ENCODE measurements at regions not wholly inside any gene's neighbourhood (a gene's known extent, or its start where the extent isn't known, plus 50 kb on each side); places are given as distances from the start of the nearest gene placed in this dataset.
"Not testable (repeated sequence)": the region's sequence is repeated elsewhere in the genome, so short reads cannot be mapped to it uniquely, and the experiment has no call there.

DNA sequence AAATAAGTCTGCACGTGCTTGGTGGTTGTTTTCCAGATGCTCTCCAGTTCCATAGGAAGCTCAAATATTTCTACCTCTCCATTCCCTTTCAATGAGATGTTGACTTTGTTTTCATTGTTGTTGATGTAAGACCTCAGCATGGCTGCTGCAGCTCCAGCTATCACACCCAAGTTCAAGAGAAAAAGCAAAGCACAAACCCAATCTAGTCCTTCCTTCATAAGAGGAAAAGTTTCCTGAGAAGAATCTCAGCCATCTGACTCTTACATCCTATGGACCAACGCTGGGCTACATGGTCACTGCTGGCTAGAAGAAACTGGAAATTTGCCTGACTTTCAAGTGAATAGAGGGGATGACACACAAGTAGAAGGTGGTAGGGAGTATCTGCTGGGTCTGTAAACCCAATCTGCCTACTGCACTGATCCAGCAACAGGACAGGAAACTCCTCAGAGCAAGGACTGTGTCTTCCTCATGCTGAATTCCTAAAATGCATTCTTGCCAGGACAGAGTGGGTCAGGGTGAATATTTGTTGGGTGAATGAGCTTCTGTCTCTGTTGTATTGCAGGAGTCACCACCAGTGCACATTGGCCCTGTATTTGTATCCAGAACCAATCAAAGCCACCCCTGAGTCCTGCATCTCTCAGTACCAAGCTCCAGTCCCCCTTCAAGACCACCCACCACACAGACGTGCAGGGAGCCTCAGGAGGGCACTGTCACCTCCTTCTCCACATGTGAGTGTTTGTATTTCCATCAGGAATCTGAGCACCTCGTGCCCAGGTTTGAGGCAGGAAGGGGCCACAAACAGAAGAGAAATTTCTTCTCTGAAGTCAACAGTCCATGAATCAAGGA lies 118.0 kb upstream of the IGLL5 start:
- in situ Hi-C loops (cut with HindIII; ENCODE audit: low pct_ligation_motif_present, low pct_unique_long_range_greater_than_20kb, low sequenced_read_pairs), result no loop called here
- no peak for DNase-seq

DNA sequence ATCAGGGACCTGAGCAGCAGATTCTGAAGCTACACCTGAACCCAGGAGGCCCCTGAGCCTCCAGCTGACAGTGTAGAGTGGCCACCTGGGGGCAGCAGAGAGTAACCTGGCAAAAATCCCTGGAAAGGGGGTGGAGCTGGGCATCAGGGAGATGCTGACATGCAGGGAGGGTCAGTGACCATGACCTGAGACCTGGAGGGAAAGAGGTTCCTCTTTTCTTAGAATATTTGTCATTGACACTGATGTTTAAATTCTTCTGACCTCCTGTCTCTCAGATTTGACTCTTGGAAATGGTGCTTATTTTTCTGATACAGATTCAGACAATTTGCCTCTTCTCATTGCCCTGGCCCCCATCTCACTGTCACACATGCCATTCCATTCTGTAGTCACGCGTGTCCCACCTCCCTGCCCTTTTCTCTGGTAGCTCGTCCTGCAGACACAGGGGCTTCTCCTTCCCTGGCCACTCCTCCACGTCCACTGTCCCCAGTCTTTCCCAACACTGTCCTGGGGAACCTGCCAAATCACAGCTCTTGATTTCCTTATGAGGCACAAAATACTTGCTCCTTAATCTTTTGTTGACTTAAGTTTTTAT lies 117.2 kb upstream of the IGLL5 start:
- in situ Hi-C loops (cut with HindIII; ENCODE audit: low pct_ligation_motif_present, low pct_unique_long_range_greater_than_20kb, low sequenced_read_pairs), result no loop called here

DNA sequence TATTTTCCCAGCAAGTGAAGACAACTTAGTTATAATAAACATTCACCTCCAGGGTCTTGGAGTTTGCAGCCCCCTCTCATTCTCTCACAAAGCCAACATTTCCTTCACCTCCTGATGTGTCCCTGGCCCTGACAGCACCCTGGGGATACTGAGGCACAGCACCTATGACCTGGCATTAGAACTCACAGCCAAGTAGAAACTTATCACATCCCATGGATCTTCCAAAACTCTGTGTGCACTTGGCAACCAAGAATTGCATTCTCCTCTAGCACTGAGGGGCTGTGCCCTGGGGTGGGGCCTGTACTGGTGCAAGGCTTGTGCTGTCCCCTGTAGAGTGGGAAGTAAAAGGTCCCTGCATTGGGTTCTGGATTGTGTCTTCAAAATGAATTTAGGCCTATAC lies 116.7 kb upstream of the IGLL5 start:
- no peak for DNase-seq
- in situ Hi-C loops (cut with HindIII; ENCODE audit: low pct_ligation_motif_present, low pct_unique_long_range_greater_than_20kb, low sequenced_read_pairs), result no loop called here

More for the DNA sequence above, 117.2 kb upstream of the IGLL5 start:
- DNase-seq, result peak; percentile 44

DNA sequence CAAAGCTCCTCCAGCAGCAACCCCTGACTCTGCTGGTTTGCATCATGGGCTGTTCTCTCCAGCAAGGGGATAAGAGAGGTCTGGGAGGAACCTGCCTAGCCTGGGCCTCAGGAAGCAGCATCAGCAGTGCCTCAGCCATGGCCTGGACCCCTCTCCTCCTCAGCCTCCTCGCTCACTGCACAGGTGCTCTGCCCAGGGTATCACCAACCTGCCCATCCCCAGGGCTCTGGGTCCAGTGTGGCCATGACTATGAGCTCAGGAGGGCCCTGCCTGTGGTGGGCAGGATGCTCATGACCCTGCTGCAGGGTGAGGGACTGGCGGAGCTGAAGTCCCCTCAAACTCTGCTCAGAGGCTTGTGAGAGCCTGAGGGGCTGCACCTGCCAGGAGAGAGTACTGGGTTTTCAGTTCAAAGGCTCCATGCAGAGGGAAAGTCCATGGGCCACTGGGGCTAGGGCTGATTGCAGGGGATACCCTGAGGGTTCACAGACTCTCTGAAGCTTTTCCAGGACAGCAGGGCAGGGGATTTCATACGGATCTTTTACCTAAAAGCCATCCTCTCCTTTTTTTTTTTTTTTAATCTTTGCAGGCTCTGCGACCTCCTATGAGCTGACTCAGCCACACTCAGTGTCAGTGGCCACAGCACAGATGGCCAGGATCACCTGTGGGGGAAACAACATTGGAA lies 115.8 kb upstream of the IGLL5 start:
- DNase-seq, result no peak
- in situ Hi-C loops (cut with HindIII; ENCODE audit: low pct_ligation_motif_present, low pct_unique_long_range_greater_than_20kb, low sequenced_read_pairs), result no loop called here

DNA sequence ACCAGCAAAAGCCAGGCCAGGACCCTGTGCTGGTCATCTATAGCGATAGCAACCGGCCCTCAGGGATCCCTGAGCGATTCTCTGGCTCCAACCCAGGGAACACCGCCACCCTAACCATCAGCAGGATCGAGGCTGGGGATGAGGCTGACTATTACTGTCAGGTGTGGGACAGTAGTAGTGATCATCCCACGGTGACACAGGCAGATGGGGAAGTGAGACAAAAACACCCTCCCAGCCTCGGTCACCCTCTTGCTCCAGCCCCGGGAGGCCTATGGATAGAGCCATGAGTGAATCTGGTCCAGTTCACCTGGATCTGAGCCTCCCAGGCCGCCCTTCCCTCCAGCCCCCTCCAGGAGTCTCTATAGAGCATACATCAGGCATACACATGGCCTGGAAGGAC lies 115.2 kb upstream of the IGLL5 start:
- in situ Hi-C loops (cut with HindIII; ENCODE audit: low pct_ligation_motif_present, low pct_unique_long_range_greater_than_20kb, low sequenced_read_pairs), result no loop called here
- no peak for DNase-seq

DNA sequence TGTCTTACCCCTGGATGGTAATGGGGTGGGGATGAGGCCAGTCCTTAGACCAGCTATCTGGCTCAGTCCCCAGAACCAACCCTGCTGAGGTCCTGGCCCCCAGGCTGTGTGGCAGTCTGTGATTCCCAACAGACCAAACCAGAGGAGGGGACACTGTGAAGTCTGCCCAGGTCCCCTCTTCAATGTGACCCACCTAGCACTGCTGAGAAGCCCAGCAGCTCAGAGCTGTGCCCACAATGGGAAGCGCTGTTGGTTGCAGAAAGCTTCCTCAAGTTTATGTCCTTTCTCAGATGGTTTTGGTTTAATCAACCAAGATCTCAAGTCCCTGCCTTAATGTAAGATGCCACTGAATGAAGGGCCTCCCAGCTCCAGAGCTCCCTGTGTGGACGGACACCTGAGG lies 114.7 kb upstream of the IGLL5 start:
- in situ Hi-C loops (cut with HindIII; ENCODE audit: low pct_ligation_motif_present, low pct_unique_long_range_greater_than_20kb, low sequenced_read_pairs), result no loop called here

DNA sequence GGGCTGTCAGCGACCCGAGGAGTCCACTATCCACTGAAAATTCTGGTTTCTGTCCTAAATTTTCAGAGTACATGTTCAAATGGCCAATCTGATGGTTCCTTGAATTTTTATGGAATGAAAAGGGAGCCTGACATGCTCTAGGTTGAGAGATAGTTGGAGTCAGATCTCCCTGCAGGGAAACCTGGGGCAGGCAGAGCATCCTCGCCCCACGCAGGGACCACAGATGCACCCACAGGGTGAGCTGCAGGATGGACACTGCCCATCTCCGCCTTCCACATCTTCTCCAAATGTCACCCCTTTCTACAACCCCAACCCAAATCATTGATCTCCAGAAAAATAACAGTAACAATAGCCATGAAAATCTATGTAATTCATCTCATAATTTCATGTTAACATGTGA lies 114.2 kb upstream of the IGLL5 start:
- in situ Hi-C loops (cut with HindIII; ENCODE audit: low pct_ligation_motif_present, low pct_unique_long_range_greater_than_20kb, low sequenced_read_pairs), result no loop called here
- no peak for DNase-seq

More for the DNA sequence above, 114.7 kb upstream of the IGLL5 start:
- no peak for DNase-seq

DNA sequence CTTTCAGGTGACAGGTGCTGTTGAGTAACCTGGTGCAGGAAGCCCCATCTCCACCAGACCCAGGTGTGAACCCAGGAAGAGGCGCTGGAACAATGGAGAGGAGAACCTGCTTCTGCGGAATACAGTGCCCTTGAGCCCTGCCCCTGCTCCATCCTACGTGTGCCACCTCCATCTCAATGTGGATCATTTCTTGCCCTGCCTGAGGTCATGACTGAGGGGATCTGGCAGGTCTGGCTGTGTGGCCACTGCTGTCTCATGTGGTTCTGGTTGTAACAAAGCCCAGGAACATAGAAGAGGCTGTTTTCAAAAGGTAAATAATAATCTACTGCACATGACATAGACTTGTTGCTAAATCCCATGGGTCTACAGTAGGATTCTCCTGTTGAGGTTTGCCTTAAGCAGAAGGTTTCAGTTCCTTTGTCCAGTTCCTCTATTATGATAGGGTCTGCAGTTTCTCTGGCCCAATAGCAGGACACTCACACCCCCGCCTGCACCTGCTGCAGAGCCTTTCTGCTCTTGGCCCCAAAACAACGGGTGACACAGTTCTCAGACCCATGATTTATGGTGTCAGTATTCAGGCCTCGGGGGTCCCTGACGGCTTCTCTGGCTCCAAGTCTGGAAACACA lies 113.5 kb upstream of the IGLL5 start:
- in situ Hi-C loops (cut with HindIII; ENCODE audit: low pct_ligation_motif_present, low pct_unique_long_range_greater_than_20kb, low sequenced_read_pairs), result no loop called here
- DNase-seq, result no peak

DNA sequence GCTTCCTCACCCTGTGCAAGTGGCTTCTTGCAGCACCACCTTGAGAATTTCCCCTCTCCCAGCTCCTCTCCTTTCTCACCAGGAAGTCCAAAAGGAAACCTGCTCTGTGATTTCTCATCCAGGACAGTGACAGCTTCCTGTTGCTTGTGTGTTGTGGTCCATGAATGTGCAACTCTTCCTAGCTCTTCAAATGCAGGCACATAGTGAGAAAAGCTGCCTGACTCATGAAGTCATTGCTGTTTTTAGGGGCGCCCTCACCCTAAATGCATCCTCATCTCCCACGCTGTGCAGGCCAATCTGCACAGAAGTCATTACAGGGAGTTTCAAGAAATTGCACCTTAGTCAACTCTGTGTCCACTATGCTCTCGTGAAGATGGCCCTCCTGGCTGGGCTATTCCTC lies 112.9 kb upstream of the IGLL5 start:
- DNase-seq; in situ Hi-C loops (cut with HindIII; ENCODE audit: low pct_ligation_motif_present, low pct_unique_long_range_greater_than_20kb, low sequenced_read_pairs): not testable (repeated sequence)

DNA sequence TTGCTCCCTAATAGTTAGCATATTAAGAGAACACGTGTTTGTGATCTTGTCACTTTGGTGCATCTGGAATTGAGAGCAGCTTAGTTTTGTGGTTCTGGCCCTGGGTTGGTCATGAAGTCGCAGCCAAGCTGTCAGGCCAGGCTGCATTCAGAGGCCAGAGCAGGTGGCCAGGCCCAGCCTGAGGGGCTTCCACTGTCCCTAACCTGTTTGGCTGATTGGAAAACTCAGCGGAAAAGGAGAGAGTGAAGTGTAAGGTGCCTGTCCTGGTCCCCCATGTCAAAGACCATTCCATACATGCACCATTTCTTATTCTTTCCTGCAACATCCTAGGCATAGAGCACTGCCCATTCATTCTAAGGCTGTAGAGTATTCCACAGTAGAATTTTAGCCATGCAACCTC lies 111.5 kb upstream of the IGLL5 start:
- DNase-seq, result no peak
- in situ Hi-C loops (cut with HindIII; ENCODE audit: low pct_ligation_motif_present, low pct_unique_long_range_greater_than_20kb, low sequenced_read_pairs), result no loop called here

DNA sequence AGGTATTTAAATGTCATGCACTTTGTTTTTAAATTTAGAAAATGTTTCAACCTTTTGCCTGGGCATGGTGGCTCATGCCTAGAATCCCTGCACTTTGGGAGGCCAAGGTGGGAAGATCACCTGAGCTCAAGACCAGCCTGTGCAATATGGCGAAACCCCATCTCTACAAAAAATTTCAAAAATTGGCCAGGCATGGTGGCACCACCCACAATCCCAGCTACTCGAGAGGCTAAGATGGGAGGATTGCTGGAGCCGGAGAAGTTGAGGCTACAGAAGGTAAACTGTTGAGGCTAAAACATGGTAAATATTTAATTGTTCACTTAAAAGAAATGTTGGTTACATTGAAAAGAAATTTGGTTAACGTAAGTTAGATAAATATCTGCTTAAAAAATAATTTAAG lies 108.4 kb upstream of the IGLL5 start:
- DNase-seq, result no peak
- in situ Hi-C loops (cut with HindIII; ENCODE audit: low pct_ligation_motif_present, low pct_unique_long_range_greater_than_20kb, low sequenced_read_pairs), result no loop called here

DNA sequence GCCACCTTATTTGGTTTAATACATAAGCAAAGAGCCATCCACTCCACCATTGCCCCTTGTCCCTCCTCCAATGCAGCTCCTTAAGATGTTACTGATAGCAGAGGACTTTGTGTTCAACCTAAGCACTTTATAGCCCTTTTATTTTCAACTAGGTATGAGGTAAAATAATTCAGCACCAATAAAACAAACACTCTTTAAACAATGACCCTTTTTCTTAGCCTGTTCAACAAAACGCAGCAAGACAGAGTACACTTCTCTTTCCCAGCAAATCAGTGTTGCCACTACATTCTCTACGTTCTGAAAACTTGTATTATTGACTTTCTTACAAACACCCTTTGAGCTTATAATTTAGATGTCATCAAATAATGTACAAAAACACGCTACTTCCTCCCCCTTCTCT lies 104.0 kb upstream of the IGLL5 start:
- in situ Hi-C loops (cut with HindIII; ENCODE audit: low pct_ligation_motif_present, low pct_unique_long_range_greater_than_20kb, low sequenced_read_pairs), result no loop called here
- no peak for DNase-seq

DNA sequence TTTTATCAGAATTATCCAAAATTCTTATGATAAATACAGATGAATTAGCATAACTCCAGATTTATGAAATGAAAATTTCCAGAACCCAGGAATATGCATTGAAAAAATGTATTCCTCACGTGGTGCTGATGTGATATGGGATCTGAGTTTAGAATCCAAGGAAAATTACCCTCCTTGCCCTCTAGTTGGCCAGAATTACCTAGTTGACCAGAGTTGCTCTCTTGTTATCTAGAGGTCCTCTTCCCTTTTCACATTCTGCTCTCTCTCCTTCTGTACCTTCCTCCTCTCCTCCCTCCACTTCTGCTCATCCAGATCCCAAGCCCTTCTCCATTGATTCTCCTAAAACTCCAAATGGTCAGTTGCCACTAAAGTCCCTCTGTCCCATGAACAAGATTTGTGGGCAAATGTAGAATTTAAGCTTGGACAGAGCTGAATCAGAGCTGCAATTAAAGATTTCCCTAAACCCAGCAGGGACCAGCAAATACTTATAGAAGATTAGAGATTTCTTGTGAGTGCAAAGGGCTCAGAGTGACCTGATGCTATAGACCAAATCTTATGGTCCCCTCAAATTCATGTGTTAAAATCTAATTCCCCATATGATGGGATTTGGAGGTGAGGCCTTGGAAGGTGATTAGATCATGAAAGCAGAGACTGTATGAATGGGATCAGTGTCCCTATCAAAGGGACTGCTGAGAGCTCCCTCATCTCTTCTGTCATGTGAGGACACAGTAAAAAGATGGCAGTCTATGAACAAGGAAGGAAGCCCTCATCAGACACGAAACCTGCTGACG lies 103.2 kb upstream of the IGLL5 start:
- in situ Hi-C loops (cut with HindIII; ENCODE audit: low pct_ligation_motif_present, low pct_unique_long_range_greater_than_20kb, low sequenced_read_pairs), result no loop called here
- no peak for DNase-seq

DNA sequence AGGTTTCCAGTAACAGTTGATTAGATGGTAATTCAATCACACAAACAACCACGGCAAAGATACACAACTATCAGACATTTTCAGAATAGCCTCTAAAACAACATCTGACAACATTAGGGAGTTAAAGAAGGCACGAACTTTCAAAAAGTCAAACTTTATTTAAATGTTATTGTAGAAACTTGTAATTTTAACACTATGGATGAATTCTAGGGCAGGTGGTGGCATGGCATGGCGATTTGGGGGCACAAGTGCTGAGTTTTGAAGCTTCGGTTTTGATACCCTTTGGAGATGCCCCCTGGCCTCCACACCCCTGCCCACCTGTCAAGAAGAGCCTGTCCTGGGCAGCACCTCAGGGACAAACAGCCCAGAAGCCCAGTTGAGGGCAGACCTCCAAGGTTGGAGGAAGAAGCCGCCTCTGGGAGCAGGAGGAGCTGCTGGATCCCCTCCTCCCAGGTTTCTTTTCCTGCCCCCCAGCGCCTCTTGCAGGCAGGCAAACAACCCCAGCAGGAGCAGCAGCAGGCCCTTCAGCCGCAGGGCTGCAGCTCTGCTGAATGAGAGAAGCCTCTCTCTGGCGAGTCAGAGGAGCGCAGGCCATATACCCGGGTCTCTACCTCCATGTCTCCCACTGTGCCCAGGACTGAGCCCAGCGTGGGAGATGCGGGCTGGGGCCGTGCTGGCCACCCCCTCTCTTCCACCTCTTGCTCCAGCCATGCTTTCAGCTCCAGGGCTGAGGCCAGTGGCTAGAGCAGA lies 102.1 kb upstream of the IGLL5 start:
- in situ Hi-C loops (cut with HindIII; ENCODE audit: low pct_ligation_motif_present, low pct_unique_long_range_greater_than_20kb, low sequenced_read_pairs), result no loop called here
- DNase-seq, result no peak

DNA sequence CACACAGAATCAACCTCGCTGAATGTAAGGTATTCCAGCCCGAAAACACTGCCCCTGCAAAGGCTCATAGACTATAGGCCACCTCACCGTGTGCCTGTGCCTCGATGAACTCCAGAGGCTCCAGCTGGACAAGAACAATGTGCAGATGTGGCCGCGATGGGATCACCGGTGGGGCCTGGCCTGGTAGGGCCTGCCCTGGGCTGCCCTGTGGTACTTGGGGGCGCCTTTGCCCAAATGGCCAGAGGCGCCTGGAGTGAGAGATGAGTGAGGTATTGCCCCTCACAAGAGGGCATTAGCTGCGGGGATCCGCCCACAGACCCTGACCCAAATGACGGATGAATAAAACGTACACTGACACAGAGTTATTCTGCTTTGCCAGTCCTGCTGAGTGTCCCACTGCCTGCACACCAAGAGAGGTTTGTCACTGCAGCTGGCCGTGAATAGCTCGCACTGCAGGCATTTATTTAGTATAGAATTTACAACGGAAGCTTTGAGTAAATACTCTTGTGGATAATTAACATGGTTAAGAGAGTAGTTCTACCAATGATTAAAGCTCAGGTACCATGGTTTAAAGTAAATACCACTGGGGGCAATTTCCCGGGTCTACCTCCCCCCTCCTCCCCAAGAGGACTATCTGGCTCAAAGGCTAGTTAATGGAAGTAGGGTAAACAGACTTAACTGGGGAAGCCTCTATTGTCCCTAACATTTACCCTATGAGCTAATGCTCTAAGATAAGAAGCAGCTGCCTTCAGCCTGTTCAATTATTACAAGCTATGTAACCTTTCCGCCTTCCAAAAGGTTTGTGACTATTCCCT lies 101.1 kb upstream of the IGLL5 start:
- in situ Hi-C loops (cut with HindIII; ENCODE audit: low pct_ligation_motif_present, low pct_unique_long_range_greater_than_20kb, low sequenced_read_pairs), result no loop called here
- DNase-seq, result no peak

DNA sequence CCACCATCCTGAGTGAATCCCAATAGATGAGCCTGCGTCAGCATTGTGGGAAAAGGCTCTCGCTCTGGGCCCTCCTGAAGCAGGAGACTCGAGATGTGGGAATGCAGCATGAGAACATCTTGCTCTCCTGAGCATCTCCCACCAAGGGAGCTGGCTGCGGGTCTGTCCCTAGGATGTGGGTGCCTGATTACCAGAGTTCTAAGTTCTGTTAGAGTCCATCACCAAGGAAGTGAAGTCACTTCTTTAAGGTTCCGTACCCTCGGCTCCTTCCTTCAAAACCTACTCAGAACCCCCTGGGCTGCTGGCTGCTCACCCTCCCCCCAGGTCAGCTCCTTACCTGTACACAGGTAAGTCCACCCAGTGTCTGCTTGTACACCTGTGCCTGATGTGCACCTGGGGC lies 100.5 kb upstream of the IGLL5 start:
- no peak for DNase-seq
- in situ Hi-C loops (cut with HindIII; ENCODE audit: low pct_ligation_motif_present, low pct_unique_long_range_greater_than_20kb, low sequenced_read_pairs), result no loop called here

DNA sequence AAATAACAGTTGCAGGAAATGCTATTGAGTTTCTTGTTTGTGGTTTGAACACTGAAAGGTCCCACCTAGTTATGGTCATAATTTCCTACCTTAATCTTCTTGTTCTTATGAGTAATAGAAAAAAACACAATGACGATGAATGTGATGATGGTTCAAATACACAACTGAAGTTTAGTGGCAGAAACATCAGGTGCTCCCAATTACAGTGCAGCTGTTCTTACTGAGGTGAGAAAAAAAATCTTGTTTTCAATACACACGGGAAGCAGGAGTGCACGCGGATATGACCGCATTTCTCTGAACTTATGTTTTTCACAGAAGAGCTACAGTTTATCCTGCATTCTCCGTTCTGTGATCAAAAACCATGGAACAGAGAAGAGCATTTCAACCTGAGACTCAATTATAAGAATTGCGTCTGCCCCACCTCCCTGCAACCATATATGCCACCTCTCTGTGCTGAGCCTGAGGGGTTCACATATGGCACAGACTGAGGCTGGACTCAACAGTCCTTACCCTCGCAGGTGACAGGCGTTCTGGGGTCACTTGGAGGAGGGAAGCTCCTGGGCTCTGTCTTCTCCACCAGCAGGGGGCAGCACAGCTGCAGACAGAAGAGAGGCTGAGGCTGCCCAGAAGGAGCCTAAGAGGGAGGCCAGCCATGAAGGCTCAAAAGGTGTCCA lies 99.7 kb upstream of the IGLL5 start:
- DNase-seq, result peak; percentile 54
- in situ Hi-C loops (cut with HindIII; ENCODE audit: low pct_ligation_motif_present, low pct_unique_long_range_greater_than_20kb, low sequenced_read_pairs), result no loop called here

Data from ACHN (cell line).